Endodermal cell (in vitro differentiated cells): ENCODE measurements at regions not wholly inside any gene's neighbourhood (a gene's known extent, or its start where the extent isn't known, plus 50 kb on each side); places are given as distances from the start of the nearest gene placed in this dataset.

Experiments
- DNase-seq: peaks from one replicate; pipeline ENCODE4 v3.0.0-alpha.2; 2017
- H3K27ac ChIP-seq: 2 replicates; pipeline ENCODE4 v1.5.1; 2013; ENCODE audit warnings: mild to moderate bottlenecking, low read depth, low read length, moderate library complexity
- H3K27me3 ChIP-seq: 2 replicates; pipeline ENCODE4 v1.6.1; 2013; ENCODE audit warnings: mild to moderate bottlenecking, low read length, moderate library complexity; ENCODE audit not compliant: insufficient read depth, control insufficient read depth, poor library complexity, severe bottlenecking
- H3K36me3 ChIP-seq: 2 replicates; pipeline ENCODE4 v1.7.0; 2013; ENCODE audit warnings: mild to moderate bottlenecking, low read length, moderate library complexity; ENCODE audit not compliant: control insufficient read depth, insufficient read depth
- H3K4me1 ChIP-seq: one replicate; pipeline ENCODE4 v1.7.0; 2013; ENCODE audit warnings: low read length; ENCODE audit not compliant: control insufficient read depth, insufficient read depth
- H3K4me3 ChIP-seq: 2 replicates; pipeline ENCODE4 v1.5.1; 2013; ENCODE audit warnings: mild to moderate bottlenecking, low read length, moderate library complexity
- H3K9ac ChIP-seq: 2 replicates; pipeline ENCODE4 v1.6.1; 2013; ENCODE audit warnings: mild to moderate bottlenecking, low read length, moderate library complexity; ENCODE audit not compliant: poor library complexity, severe bottlenecking; ENCODE audit errors: extremely low read depth
- H3K9me3 ChIP-seq: 2 replicates; pipeline ENCODE4 v1.6.1; 2013; ENCODE audit warnings: mild to moderate bottlenecking, low read length, moderate library complexity; ENCODE audit not compliant: control insufficient read depth
- H3K27ac Mint-ChIP-seq: 2 replicates; pipeline ENCODE4 v1.8.0; 2020; ENCODE audit warnings: mixed read lengths
- H3K27me3 Mint-ChIP-seq: 2 replicates; pipeline ENCODE4 v1.8.0; 2021; ENCODE audit warnings: mild to moderate bottlenecking, mixed read lengths; ENCODE audit not compliant: insufficient read depth
- H3K36me3 Mint-ChIP-seq: 2 replicates; pipeline ENCODE4 v1.8.0; 2020; ENCODE audit warnings: low read depth, mixed read lengths
- H3K4me1 Mint-ChIP-seq: 2 replicates; pipeline ENCODE4 v1.8.0; 2020; ENCODE audit warnings: mixed read lengths
- H3K4me3 Mint-ChIP-seq: 2 replicates; pipeline ENCODE4 v1.8.0; 2020; ENCODE audit warnings: mild to moderate bottlenecking, moderate library complexity, mixed read lengths
- H3K9me3 Mint-ChIP-seq: 2 replicates; pipeline ENCODE4 v1.8.0; 2020; ENCODE audit warnings: mild to moderate bottlenecking, mixed read lengths
- CTCF ChIP-seq: fragments of 200-600 bp; sonication (generic); conservative IDR thresholded peaks from 2 replicates; pipeline ENCODE4 v1.5.0; 2021; ENCODE audit warnings: antibody characterized with exemption, mild to moderate bottlenecking
- WGBS, 2 experiments: methylation state at CpG; one replicate each; pipeline versions ENCODE4 v1.1.5 to v1.1.7; 2013; ENCODE audit warnings: missing lambda C conversion rate in 2 of 2, mixed read lengths in 1 of 2; ENCODE audit not compliant: insufficient coverage in 1 of 2, insufficient read length in 1 of 2; 5-methylcytosine and 5-hydroxymethylcytosine counted together

DNA sequence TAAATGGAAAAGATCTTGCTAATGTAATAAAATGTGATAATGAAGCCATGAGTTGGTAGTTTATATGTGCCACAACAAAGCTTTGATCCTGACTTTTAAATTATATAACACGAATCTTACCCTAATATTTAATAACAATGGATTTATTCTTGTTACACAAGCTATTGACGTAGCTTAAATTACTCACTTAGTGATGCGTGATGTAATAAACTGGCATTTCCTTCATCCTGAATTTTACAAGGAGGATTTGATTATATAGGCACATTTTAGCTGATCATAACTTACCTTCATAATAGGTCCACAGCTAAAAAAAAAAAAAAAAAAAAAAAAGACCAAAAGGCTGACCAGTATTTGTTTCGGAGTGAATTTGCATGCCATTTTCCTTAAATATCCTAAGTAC is 76.2 kb upstream of the IVNS1ABP start:
- peaks cover 10% of the 10 kb centered on the region for H3K4me1 Mint-ChIP-seq
- 93 to 95% methylated on average over 3 to 4 of the region's 4 CpGs for WGBS, 2 experiments
- H3K36me3 Mint-ChIP-seq: no peaks in the 10 kb centered on the region
- H3K27ac ChIP-seq: no peak overlapping the region
- no peak overlapping the region for H3K4me3 Mint-ChIP-seq
- no peak for DNase-seq
- H3K4me3 ChIP-seq: no peak overlapping the region
- H3K9me3 Mint-ChIP-seq: no peaks in the 10 kb centered on the region
- H3K27me3 ChIP-seq: peaks cover 7% of the 10 kb centered on the region
- no peak for TF ChIP-seq CTCF
- peaks cover 3% of the 10 kb centered on the region for H3K4me1 ChIP-seq
- no peaks in the 10 kb centered on the region for H3K36me3 ChIP-seq
- H3K27ac Mint-ChIP-seq: no peak overlapping the region
- no peaks in the 10 kb centered on the region for H3K9me3 ChIP-seq
- no peak overlapping the region for H3K9ac ChIP-seq
- no peaks in the 10 kb centered on the region for H3K27me3 Mint-ChIP-seq

DNA sequence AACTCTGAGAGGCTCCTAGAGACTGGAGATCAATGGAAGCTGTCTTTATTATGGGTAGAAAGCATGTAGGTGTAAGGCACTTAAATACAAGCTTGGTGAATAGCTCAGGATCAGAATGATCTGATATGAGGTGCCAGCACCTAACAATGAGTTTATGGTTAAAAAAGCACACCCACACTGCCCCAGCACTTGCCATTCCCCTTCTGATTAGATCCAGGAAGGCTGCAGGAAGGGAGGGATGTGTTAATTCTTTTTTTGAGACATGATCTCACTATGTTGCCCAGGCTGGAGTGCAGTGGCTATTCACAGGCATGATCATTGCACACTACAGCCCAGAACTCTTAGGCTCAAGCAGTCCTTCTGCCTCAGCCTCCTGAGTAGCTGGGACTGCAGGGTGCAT is 71.8 kb upstream of the IVNS1ABP start:
- H3K9me3 ChIP-seq: peaks cover 14% of the 10 kb centered on the region
- Mint-ChIP-seq H3K27ac (no peak overlapping the region), H3K9me3 (peaks cover 13% of the 10 kb centered on the region), H3K4me1 (peaks cover 10% of the 10 kb centered on the region), H3K4me3 (no peak overlapping the region), H3K36me3 (peaks cover 5% of the 10 kb centered on the region), H3K27me3 (no peaks in the 10 kb centered on the region)
- H3K36me3 ChIP-seq: no peaks in the 10 kb centered on the region
- no peak overlapping the region for H3K4me3 ChIP-seq
- no peak overlapping the region for H3K9ac ChIP-seq
- H3K27me3 ChIP-seq: peaks cover 7% of the 10 kb centered on the region
- no peak for DNase-seq
- H3K4me1 ChIP-seq: peaks cover 3% of the 10 kb centered on the region
- TF ChIP-seq CTCF: no peak
- no peak overlapping the region for H3K27ac ChIP-seq

GRCh38 chr1:185388346-185388745 is 71.3 kb upstream of the IVNS1ABP start:
- H3K27ac Mint-ChIP-seq: no peak overlapping the region
- peaks cover 10% of the 10 kb centered on the region for H3K4me1 Mint-ChIP-seq
- no peak overlapping the region for H3K4me3 ChIP-seq
- TF ChIP-seq CTCF: no peak
- H3K4me3 Mint-ChIP-seq: no peak overlapping the region
- H3K27me3 Mint-ChIP-seq: no peaks in the 10 kb centered on the region
- H3K9me3 ChIP-seq: peaks cover 14% of the 10 kb centered on the region
- H3K27ac ChIP-seq: no peak overlapping the region
- H3K9me3 Mint-ChIP-seq: peaks cover 17% of the 10 kb centered on the region
- peaks cover 3% of the 10 kb centered on the region for H3K4me1 ChIP-seq
- peaks cover 5% of the 10 kb centered on the region for H3K36me3 Mint-ChIP-seq
- H3K27me3 ChIP-seq: peaks cover 7% of the 10 kb centered on the region
- no peak overlapping the region for H3K9ac ChIP-seq
- no peaks in the 10 kb centered on the region for H3K36me3 ChIP-seq
- no peak for DNase-seq
